Osteoblast (primary cell): ENCODE measurements at regions not wholly inside any gene's neighbourhood (a gene's known extent, or its start where the extent isn't known, plus 50 kb on each side); places are given as distances from the start of the nearest gene placed in this dataset.

Experiments
- DNase-seq: peaks from one replicate; pipeline ENCODE4 v3.0.0; 2011; ENCODE audit warnings: low spot score, mixed read lengths; ENCODE audit not compliant: insufficient read length; ENCODE audit errors: missing footprints
- H2AFZ ChIP-seq: 2 replicates; pipeline ENCODE4 v1.6.0; 2011; ENCODE audit warnings: mild to moderate bottlenecking, low read length
- H3K27ac ChIP-seq: 2 replicates; pipeline ENCODE4 v1.5.1; 2011; ENCODE audit warnings: mild to moderate bottlenecking, low read depth, low read length, moderate library complexity
- H3K27me3 ChIP-seq: 2 replicates; pipeline ENCODE4 v1.6.0; 2012; ENCODE audit warnings: mild to moderate bottlenecking, control low read depth, inconsistent platforms, low read length, moderate library complexity; ENCODE audit not compliant: insufficient read depth
- H3K36me3 ChIP-seq: 2 replicates; pipeline ENCODE4 v1.5.1; 2011; ENCODE audit warnings: mild to moderate bottlenecking, low read length, control low read depth, moderate library complexity; ENCODE audit not compliant: insufficient read depth
- H3K4me1 ChIP-seq: 2 replicates; pipeline ENCODE4 v1.5.1; 2011; ENCODE audit warnings: mild to moderate bottlenecking, low read length, control low read depth, moderate library complexity; ENCODE audit not compliant: insufficient read depth
- H3K4me2 ChIP-seq: 2 replicates; pipeline ENCODE4 v1.6.0; 2011; ENCODE audit warnings: mild to moderate bottlenecking, low read length; ENCODE audit not compliant: insufficient read depth
- H3K4me3 ChIP-seq: fragments of 200-600 bp; sonication (generic); 3 replicates; pipeline ENCODE4 v1.5.1; 2012; ENCODE audit warnings: mild to moderate bottlenecking, low read length, inconsistent platforms; ENCODE audit not compliant: insufficient read depth
- H3K79me2 ChIP-seq: 2 replicates; pipeline ENCODE4 v1.6.0; 2012; ENCODE audit warnings: mild to moderate bottlenecking, low read length, control low read depth, inconsistent platforms; ENCODE audit not compliant: insufficient read depth
- H3K9me3 ChIP-seq: 2 replicates; pipeline ENCODE4 v1.5.1; 2011; ENCODE audit warnings: low read depth, low read length, control low read depth
- H4K20me1 ChIP-seq: 2 replicates; pipeline ENCODE4 v1.6.0; 2012; ENCODE audit warnings: mild to moderate bottlenecking, low read length, control low read depth; ENCODE audit not compliant: insufficient read depth
- CTCF ChIP-seq: IDR thresholded peaks from 2 replicates; pipeline ENCODE4 v1.5.1; 2011; ENCODE audit warnings: mild to moderate bottlenecking, low read depth, low read length, moderate library complexity; ENCODE audit errors: extremely low read depth

DNA sequence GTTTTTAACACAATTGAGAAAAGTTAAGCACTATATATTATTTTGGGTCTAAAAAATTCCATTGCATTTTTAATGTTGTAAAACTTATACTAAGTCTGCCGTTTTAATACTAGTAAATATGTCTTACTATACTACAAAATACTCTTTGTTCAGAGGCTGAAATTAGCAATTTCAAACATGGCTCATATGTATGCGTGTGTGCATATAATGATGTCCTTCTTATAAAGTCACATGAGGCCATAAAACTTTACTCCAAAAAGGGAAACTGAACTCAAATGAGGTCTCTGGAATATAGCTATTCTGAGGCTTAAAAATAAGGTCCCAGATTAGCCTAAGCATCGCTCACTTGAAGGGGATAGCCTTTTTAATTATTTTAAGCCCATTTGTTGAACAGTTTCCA lies 224.0 kb downstream of the MYLK4 start:
- no peak for DNase-seq
- peaks cover 3% of the 10 kb centered on the region for H3K9me3 ChIP-seq
- no peak overlapping the region for H3K4me3 ChIP-seq
- H3K4me1 ChIP-seq: peaks cover 18% of the 10 kb centered on the region
- no peak overlapping the region for H3K4me2 ChIP-seq
- no peaks in the 10 kb centered on the region for H3K27me3 ChIP-seq
- no peak for TF ChIP-seq CTCF
- H2AFZ ChIP-seq: no peak overlapping the region
- H3K27ac ChIP-seq: no peak overlapping the region
- H4K20me1 ChIP-seq: no peaks in the 10 kb centered on the region
- H3K79me2 ChIP-seq: no peaks in the 10 kb centered on the region
- H3K36me3 ChIP-seq: no peaks in the 10 kb centered on the region

GRCh38 chr6:2524090-2524489 lies 226.6 kb downstream of the MYLK4 start:
- no peaks in the 10 kb centered on the region for H3K79me2 ChIP-seq
- peaks cover 6% of the 10 kb centered on the region for H3K9me3 ChIP-seq
- no peaks in the 10 kb centered on the region for H3K27me3 ChIP-seq
- H3K4me1 ChIP-seq: peaks cover 10% of the 10 kb centered on the region
- H4K20me1 ChIP-seq: no peaks in the 10 kb centered on the region
- peak; percentile 26 for TF ChIP-seq CTCF
- H3K4me2 ChIP-seq: no peak overlapping the region
- H2AFZ ChIP-seq: no peak overlapping the region
- no peak overlapping the region for H3K4me3 ChIP-seq
- no peaks in the 10 kb centered on the region for H3K36me3 ChIP-seq
- H3K27ac ChIP-seq: no peak overlapping the region
- peak; percentile 4 for DNase-seq

DNA sequence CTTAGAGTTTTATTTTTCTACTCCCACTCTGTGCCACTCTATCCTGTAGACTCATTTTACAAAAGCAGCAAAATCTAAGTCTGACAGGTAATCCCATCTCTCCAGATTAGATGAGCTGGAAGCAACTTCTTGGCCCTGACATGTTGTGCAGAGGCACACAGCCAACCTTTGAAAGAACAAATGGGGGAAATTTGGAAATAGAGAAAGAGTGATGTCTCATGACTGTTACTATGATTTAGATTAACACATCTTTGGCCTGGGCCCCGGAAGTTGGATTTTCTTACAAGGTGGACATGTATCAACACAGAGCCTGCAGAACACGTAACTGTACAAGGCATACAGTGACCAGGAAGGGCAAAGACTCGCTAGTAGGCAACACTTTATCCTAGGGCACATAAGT lies 227.7 kb downstream of the MYLK4 start:
- Histone ChIP-seq H3K4me1 (peaks cover 10% of the 10 kb centered on the region), H3K9me3 (peaks cover 6% of the 10 kb centered on the region), H3K36me3 (no peaks in the 10 kb centered on the region), H3K27ac (no peak overlapping the region), H3K4me3 (no peak overlapping the region), H3K27me3 (no peaks in the 10 kb centered on the region), H3K4me2 (no peak overlapping the region), H4K20me1 (no peaks in the 10 kb centered on the region), H3K79me2 (no peaks in the 10 kb centered on the region), H2AFZ (no peak overlapping the region)
- DNase-seq: no peak
- no peak for TF ChIP-seq CTCF

GRCh38 chr6:2522521-2522920 lies 228.2 kb downstream of the MYLK4 start:
- no peak overlapping the region for H3K4me3 ChIP-seq
- no peaks in the 10 kb centered on the region for H3K79me2 ChIP-seq
- no peaks in the 10 kb centered on the region for H3K36me3 ChIP-seq
- peak overlapping the region; percentile 44 for H3K4me2 ChIP-seq
- no peak overlapping the region for H3K27ac ChIP-seq
- H3K4me1 ChIP-seq: peaks cover 10% of the 10 kb centered on the region
- peaks cover 6% of the 10 kb centered on the region for H3K9me3 ChIP-seq
- H4K20me1 ChIP-seq: no peaks in the 10 kb centered on the region
- H2AFZ ChIP-seq: peak overlapping the region; percentile 29
- H3K27me3 ChIP-seq: no peaks in the 10 kb centered on the region
- peak; percentile 80 for DNase-seq
- TF ChIP-seq CTCF: no peak
